NCI-H2227 treated with DMSO at 0.1 percent for 48 hours (cell line): ENCODE measurements at regions not wholly inside any gene's neighbourhood (a gene's known extent, or its start where the extent isn't known, plus 50 kb on each side); places are given as distances from the start of the nearest gene placed in this dataset.
"Not testable (repeated sequence)": the region's sequence is repeated elsewhere in the genome, so short reads cannot be mapped to it uniquely, and the experiment has no call there.

Experiments used
- DNase-seq: peaks from one replicate; lab custom pipeline; 2025; lab: John Stamatoyannopoulos, UW

DNA sequence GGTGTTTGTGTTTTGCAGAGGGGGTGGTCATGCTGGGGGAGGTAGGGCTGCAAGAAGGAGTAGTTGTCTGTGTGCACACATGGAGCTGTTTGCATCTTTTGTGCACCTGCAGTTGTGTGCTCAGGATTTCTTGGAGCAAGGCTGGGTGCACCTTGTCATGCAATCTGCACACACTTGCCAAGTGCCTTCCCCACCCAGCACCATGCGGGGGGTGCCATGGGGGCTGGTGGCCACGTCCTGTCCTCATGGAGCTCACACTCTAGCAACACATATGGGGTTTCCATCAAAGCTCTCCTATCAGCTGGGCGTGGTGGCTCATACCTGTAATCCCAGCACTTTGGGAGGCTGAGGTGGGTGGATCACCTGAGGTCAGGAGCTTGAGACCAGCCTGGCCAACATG, 111.6 kb downstream of the CRLF3 start:
- not testable (repeated sequence) for DNase-seq

- DNase-seq = not testable (repeated sequence)
These were observed 112.6 kb downstream of the CRLF3 start for GRCh38 chr17:30711626-30712507.

DNA sequence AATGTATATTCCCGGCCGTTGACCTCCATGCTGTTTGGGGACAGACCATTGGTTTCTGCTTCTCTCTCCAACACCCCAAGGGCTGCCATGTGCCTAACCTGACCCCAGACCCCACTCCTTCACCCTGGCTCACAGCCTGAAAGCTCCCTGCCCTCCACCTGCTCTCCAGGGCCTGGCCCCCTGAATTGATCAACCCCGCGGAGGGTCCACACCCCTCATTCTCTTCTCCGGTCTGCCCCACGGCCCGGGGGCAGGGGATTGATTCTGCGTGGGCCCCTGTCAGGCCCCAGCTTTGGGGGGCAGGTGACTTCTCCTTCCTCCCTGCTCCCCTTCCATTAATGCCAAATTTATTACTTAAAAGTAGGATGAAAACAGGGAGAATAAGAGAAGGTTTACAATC, 113.3 kb downstream of the CRLF3 start:
- DNase-seq = not testable (repeated sequence)

DNA sequence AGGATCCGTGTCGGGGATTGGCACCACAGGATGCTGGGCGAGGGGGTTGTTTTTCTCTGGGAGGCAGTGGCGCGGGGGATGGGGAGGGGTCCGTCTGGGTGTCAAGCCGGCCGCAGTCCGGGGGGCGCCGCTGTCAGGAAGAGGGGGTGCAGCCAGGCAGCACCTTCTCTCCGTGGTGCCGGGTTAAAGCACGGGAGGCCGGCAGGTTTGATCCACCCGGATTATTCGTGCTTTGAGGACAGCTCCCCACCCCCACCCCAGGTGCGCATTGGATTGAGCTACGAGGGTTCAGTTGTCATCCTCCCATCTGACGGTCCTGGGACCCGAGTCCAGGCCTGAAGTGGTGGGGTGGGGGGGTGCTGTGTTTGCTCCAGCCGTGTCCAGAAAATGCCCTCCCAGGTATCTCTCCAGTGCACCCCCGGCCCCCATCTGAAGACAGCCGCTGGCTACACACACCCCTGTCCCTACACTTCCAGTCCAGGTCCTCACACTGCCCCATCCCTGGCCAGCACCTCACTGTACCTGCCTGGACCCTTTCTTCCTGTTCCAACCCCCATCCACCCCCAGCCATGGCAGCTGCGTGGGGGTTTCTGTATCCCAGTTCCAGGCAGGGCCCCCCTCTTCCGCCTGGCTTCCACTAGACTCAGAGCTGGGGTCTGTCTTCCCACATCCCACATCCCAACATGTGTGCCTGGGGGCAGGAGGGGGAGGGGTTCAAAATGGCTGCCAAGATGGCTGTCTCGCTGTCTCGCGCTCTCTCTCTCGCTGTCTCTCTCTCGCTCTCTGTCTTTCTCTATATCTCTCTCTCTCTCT, 114.0 kb downstream of the CRLF3 start:
- not testable (repeated sequence) for DNase-seq

DNA sequence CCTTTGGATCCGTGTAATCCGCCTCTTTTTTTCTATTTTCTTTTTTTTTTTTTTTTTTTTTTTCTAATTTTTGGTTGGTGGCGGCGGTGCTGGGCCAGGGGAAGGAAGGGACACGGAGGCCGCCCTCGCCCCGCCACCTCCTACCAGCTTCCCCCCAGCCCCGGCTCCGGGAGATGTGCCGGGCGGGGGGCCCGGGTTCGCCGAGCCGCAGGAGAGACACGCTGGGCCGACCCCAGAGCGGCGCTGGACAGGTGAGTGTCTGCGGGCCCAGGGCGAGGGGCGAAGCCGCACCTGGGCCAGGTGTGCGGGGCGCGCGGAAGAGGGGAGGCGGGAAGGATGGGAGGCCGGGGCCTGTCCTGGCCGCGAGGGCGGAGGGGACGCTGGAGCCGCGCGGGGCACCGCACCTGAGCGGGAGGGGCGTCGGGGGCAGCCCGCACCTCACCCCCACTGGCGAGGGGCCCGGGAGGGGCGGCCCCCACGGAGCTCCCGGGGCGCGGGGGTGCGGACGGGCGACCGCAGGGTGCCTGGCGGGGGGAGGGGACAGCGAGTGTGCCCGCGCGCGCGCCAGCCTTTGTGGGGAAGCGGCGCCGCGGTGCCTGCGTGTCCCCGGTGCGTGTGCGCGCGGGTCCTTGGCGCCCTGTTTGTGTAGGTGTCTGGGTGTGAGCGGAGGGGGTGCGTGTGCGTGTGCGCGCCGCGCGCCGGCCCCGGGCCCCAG, 114.8 kb downstream of the CRLF3 start:
- not testable (repeated sequence) for DNase-seq

GRCh38 chr17:30709096-30709495, 115.4 kb downstream of the CRLF3 start:
- DNase-seq = not testable (repeated sequence)

DNA sequence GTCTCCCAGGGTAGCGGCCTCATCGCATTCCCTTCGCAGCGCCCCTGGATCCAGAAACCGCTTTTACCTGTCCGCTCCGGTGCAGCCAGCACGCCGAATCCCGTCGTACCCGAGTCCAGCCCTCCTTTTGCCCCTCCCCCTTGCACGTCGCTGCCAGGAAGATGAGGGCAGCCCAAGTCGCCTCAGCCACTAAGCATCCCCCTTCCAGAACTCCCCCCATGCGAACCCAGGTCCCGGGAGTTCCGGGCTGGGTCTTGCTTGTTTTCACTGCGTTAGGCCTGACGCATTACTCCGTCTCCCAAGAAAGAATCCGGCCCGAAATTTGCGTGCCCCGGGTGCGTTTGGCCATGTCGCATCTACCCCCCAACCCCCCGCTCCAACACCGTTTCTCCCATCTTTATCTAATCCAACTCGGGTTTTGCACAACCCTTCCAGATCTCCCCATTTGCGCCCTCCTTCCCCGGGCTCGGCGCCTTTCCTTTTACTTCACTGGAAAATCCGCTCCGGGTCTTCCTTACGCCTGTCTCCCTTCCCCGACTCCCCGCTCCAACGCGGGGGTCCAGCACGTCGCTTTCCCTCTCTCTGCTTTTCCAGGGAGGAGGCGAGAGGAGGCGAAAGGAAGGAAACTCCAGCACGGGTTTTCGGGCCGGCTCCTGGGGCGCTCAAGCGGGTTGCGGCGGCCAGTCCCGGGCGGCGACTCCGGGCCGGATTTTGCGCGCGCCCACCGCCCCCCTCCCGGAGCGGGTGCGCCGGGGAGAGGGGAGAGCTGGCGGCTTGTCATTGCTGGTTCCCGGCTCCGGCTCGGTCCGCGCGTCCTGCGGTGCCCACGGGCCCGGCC, 116.0 kb downstream of the CRLF3 start:
- peak; percentile 78 for DNase-seq

DNA sequence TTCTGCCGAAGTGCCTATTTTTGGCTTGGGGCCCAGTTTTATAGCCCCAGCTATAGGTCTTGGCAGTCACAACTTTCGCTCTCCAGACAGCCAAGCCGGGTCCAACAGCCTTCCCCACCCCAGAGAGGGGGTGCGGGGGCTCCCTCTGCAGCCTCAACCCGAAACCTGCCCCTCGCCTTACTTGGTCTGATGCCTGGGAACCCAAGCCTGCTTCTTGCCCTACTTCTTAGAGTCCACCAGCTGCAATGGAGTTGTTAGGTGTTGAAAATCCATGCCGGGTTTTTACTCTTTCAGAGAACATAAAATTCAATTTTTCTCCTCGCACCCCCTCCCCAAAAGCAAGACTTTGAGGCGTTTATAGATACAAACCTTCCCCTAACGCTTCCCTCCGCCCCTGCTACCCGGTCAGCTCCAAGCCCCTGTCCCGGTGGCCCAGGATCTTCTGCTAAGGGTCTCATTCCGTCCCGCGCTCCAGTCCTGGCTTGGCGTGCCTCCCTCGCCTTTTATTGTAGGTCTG, 116.7 kb downstream of the CRLF3 start:
- peak; percentile 76 for DNase-seq

DNA sequence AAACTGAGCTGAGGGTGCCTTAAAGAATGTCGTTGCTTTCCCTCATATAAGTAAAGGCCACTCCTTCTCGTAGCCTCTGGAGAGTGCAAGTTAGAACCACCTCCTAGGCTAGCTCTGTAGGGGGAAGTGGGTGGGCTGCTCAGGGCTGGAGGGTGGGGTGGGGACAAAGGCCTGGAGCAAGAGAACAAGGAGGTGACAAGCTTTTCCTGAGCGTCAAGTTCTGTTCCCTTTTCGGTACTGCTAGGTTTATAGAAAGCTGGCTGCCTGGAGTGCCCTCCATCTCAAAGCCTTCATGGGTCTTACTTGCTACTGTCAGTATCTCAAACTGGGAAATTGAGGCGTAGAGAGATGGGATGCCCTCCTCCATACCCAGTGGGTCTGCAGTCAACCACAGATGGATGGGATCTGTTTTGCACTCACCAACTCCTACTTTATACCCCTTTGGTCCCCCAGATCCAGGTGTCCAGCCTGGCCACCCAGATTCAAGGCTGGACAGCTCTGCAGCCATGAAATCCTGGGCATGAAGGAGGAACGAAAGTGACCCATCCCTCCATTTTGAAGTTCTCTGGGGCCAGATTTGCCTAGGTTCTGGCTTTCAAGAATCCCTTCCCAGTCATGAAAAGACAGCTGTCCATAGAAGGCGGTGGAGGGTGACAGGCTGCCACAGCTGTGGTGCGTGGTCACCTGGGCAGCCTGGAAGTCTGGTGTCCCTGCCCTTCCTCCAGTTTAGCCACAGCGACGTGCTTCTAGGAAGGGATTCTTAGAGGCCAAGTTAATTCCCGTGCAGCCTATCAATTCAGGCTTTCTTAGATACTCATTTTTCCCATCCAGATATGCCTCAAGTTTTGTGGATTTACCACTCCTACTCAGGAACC, 117.8 kb downstream of the CRLF3 start:
- not testable (repeated sequence) for DNase-seq

GRCh38 chr17:30706004-30706403, 118.5 kb downstream of the CRLF3 start:
- DNase-seq = not testable (repeated sequence)

- DNase-seq = no peak
These were observed 122.9 kb downstream of the CRLF3 start for GRCh38 chr17:30701498-30701989.

GRCh38 chr17:30700833-30701232, 123.7 kb downstream of the CRLF3 start:
- DNase-seq = not testable (repeated sequence)

DNA sequence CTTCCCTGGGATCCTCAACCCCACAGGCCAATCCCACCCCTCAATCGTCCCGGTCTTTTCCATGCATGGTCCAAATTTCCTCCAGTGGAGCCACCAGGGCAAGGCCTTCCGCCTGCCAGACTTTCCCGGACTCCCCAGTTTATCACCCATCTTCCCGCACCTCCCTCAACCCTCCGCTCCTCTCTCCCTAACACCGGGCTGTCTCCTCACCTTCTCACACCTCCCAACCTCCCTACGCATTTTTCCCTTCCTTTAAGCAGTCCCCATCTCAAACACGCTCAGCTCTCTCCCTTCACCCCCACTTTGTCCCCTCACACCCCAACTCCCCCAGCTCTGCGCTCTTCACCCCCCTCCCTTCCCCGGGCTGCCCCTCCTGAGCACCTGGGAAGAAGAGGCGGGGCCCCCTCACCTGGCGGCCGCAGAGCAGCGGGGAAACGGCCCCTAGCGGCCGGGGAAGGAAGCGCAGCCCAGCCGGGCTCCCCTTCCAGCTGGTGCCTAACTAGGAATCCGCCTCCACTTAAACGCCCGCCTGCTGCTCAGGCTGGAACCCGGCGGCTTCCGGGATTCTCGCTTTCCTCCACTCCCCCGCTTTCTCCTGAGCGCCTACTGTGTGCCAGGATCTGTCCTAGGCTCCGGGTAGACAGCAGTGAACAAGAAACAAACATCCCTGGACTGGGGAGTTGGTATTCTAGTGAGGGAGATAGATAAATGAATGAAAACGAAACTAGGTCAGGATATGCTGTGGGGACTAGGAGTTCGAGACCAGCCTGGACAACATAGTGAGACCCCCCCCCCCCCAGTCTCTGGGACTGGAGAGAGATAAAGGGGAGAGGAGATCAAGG, 126.7 kb downstream of the CRLF3 start:
- peak; percentile 16 for DNase-seq

GRCh38 chr17:30696234-30696633, 128.3 kb downstream of the CRLF3 start:
- DNase-seq = no peak

DNA sequence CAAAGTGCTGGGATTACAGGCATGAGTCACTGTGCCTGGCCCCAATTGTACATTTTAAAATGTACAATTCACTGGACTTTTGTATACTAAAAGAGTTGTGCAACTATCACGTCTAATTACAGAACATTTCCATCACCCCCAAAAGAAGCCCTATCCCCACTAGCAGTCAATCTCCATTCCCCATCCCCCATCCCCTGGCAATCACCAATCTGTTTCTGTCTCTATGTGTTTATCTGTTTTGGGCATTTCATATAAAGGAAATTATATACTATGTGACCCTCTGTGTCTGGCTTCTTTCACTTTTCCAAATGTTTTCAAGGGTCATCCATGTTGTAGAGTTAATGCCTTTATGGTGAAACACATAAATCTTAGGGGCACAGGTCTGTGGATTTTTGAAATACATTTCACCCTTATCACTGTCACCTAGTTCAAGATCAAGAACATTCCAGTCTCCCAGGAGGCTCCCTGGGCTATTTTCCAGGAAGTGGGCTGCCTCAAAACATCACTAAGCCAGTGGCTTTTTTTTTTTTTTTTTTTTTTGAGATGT, 129.2 kb downstream of the CRLF3 start:
- not testable (repeated sequence) for DNase-seq

- DNase-seq = not testable (repeated sequence)
These were observed 130.7 kb downstream of the CRLF3 start for GRCh38 chr17:30693772-30694171.

DNA sequence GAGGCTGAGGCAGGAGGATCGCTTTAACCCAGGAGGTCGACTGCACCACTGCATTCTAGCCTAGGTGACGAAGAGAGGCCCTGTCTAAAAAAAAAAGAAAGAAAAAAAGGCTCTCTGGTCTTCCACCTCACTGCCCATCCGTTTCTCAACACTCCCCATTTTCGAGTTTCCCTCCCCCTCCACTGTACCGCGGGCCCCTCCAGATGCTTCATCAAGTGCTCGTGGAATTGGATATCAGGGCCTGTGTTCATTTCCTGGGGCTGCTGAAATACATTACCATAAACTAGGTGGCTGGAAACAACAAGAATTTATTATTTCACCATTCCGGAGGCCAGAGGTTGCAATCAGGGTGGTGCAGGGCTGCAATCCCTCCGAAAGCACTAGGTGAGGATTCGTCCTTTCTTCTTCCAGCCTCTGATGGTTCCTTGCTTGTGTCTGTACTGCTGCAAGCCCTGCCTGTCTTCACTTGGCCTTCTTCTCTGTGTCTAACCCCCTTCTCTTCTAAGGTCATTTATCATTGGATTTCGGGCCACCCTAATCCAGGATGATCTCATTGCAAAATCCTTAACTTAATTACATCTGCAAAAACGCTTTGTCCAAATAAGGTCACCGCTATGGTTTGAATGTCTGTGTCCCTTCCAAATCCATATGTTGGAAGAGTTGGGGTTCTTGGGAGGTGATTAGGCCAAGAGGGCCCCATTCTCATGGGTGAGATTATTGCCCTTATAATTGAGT, 135.1 kb downstream of the CRLF3 start:
- not testable (repeated sequence) for DNase-seq
